IPS DF 19.7 (cell line): ENCODE measurements at regions not wholly inside any gene's neighbourhood (a gene's known extent, or its start where the extent isn't known, plus 50 kb on each side); places are given as distances from the start of the nearest gene placed in this dataset.

Experiments
- DNase-seq: peaks from one replicate; pipeline ENCODE4 v3.0.0-alpha.2; 2013; ENCODE audit warnings: low read depth, low spot score

GRCh38 chr1:83770319-83770661 lies 228.6 kb downstream of the TTLL7 start:
- no peak for DNase-seq

- no peak for DNase-seq
These were observed 229.2 kb downstream of the TTLL7 start for GRCh38 chr1:83769594-83770318.

- no peak for DNase-seq
These were observed 229.9 kb downstream of the TTLL7 start for GRCh38 chr1:83769072-83769471.

- DNase-seq, result no peak
These were observed 232.7 kb downstream of the TTLL7 start for GRCh38 chr1:83766241-83766691.

DNA sequence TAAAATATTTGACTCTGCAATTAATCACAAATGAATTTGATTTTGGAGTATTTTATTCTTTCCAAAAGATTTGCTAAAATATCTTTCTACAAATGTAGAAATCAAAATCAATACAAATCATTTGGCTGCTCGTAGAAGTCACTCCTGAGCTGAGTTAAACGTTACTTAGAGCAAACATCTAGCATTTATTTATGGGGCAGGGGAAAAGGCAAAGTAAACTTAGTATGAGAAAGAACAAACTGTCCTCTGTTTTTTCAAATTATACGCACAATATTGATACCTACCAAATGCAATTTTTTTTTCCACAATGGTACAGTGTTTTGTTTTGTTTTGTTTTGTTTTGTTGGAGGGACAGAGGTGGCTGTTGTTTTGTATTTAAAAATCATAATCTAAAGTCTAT lies 233.8 kb downstream of the TTLL7 start:
- DNase-seq, result no peak

DNA sequence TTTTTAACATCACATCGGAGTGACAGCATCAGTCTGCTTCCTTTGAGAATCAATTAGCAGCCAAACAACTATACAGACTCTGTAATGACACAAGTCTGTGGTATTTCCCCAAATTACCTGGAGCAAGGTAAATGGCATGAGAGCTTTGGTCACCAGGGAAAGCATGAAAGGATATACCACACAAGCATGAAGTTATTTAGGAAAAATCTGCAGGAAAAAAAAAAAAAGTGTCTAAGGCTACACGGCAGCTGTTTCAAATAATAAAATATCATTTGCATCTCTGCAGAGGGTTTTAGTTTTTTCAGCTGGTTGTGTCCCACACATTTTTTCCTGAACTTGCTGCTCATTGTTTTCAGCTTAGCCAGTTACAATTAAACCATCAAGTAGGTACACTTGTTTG lies 234.7 kb downstream of the TTLL7 start:
- no peak for DNase-seq

- DNase-seq, result no peak
These were observed 235.4 kb downstream of the TTLL7 start for GRCh38 chr1:83763361-83764095.

GRCh38 chr1:83762416-83762815 lies 236.5 kb downstream of the TTLL7 start:
- no peak for DNase-seq

DNA sequence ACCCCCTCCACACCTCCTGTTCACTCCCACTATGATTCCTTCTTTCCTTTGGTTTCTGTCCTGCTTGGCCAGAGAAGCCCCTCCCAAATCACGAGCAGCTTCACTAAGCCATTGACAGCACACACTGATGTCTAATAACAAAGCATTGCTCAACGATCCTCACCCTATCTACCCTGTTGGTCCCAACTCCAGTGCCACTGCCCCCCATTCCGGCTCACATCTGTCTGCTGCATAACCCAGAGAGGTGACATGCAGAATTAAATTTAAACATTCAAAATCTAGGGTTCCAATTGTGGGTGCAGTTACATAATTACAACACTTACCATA lies 236.9 kb downstream of the TTLL7 start:
- no peak for DNase-seq

DNA sequence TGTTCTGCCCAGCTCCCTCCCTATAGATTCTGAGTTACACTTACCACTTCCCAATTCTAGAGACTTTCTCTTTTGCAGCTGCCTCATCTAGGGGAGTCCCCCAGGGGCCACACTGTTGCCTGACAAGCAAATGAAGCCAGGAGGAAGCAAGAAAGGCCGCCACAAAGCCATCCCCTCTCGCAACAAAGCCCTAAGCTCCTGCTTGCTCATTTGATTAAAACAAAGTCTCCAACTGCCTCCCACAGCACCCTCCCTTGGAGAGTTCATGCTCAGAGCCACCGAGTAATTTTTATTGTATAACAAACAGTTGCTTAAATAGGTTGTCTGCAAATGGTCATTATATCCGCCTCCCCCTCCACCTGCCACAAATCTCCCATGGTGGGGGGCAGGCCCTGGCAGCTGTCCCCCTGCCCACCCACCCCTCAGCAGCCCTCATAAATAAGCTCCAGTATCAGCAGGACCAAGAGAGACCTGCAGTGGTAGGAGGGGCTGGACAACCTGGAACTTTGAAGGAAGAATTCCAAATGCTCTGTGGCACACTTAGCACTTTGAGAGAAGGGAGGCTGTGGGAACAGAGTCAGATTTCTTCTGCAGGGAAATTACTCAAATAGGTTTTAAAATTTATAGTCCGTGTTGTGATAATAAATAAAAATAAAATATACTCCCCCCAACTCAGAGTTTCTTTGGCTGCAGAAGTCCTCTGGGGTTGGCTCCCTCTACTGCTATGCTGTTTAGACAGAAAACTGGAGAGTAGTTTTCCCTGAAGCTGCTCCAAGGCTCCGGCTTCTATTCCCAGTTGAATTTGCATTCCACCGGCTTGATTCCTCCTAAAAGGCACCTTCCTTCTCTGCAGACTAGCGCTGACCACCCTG lies 237.5 kb downstream of the TTLL7 start:
- DNase-seq, result no peak

- DNase-seq, result no peak
These were observed 238.5 kb downstream of the TTLL7 start for GRCh38 chr1:83760226-83761021.

DNA sequence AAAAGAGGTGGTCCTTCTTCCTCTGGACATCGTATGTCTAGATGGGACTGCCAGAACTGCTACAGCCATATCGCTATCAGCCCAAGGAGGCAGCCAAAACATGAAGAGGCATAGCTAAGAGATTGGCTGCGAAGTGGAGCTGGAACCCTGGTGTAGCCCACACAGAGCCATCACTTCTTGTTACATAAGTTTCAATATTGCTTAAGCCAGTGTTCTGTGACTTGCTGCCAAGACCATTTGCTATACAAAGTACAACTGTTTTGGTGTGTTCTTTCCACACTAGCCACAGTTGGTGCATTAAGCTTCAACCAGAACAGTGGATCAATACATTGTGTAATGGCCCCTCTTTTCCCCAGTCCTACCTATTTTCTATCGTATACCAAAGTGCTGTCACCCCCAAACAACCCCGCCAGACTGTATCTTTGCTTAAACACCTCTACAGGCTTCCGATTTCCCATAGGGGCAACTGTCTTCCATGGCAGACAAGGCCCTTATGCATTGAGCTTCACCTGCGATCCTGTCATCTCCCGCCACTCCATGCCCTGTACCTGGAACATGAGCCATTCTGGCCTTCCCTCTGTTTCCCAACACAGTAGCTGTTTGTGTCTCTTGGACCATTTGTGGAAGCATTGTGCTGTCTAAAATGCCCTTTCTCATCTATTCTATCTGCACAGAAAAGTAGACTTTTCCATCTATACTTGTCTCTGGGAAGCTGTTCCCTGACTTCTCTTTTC lies 241.8 kb downstream of the TTLL7 start:
- no peak for DNase-seq

- DNase-seq, result peak; percentile 5
These were observed 247.3 kb downstream of the TTLL7 start for GRCh38 chr1:83751602-83752001.

DNA sequence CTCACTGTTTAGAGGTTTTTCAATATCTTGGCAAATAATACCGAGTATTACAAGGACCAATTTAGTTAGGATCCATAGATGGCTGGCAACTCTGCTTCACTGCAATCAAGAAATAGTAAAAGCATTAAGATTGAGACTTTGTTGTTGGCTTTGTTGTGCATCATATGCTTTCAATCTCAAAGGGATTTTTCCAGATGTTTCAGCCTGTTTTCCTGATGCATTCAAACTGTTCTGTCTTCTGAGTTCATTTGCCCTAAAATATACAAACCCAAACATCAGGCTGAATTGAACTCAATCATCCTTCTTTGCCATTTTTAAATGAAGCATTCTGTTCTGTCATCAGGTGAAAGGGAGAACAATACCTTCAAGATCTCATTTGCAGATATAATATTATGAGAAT lies 248.7 kb downstream of the TTLL7 start:
- DNase-seq, result no peak

GRCh38 chr1:83747853-83748482 lies 251.0 kb downstream of the TTLL7 start:
- DNase-seq, result no peak

DNA sequence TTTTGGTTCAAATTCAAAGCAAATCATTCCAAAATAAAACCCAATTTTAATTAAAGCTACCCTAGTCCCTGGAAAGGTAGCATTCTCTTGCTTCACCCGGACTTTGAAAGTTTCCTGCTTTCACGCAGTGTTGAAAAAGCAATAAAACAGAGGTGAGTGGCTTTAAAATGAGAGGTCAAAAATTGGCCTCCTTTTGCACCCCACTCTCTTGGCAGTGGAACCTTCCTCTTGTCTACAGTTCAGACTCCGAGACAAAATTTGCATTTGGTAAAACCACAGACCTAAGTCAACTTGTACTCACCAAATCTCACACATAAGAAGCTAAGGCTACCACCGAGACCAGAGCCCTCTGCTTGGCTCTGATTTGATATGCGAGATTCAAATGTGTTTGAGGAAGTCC lies 252.7 kb downstream of the TTLL7 start:
- DNase-seq, result no peak

- no peak for DNase-seq
These were observed 256.5 kb downstream of the TTLL7 start for GRCh38 chr1:83742446-83742845.

DNA sequence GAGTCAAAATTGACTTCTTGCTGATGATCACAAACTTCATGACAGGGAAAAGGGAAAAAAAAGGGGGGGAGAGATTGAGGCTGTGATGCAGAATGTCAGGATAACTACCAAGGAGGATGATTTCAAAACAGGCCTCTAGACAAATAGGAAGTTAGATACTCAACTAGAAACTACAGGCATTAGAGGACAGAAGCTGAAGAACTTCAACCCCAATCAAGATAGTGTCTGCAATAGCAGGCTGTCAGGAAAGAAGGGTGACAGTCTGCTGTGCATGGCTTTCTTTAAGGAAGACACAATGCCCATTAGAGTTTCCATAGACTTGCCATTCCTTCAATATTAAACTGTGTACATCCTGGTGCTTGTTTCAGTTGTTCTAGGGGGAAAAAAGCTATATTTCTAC lies 257.2 kb downstream of the TTLL7 start:
- no peak for DNase-seq

DNA sequence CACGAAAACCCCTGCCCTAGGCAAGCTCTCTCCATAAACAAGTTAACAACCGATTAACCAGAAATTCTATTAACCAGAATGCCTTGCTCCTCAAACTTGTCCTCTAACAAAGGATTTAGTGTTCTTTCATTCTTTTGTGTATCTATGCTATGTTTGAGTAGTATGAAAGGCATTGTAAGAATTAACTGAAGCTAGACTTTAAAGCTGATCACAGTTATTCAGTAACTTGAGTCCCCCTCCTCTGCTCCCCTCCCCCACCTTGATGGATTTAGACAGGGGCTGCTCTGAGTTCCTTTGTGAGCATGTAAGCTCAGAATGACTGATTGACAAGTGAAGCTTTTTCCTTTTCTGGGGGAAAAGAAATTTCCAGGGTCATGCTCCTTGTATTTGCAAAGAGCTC lies 257.6 kb downstream of the TTLL7 start:
- no peak for DNase-seq

- DNase-seq, result no peak
These were observed 263.4 kb downstream of the TTLL7 start for GRCh38 chr1:83735526-83735925.

GRCh38 chr1:83734420-83734819 lies 264.5 kb downstream of the TTLL7 start:
- no peak for DNase-seq
